HG03135 (cell line): ENCODE measurements at regions not wholly inside any gene's neighbourhood (a gene's known extent, or its start where the extent isn't known, plus 50 kb on each side); places are given as distances from the start of the nearest gene placed in this dataset.
"Not testable (repeated sequence)": the region's sequence is repeated elsewhere in the genome, so short reads cannot be mapped to it uniquely, and the experiment has no call there.

Experiments used
- ATAC-seq: cut with Tn5 transposase; IDR thresholded peaks from one replicate; pipeline ENCODE4 v1.9.1; 2021; ENCODE audit warnings: mild to moderate bottlenecking, moderate library complexity; ENCODE audit not compliant: unreplicated experiment

- ATAC-seq = no peak
These were observed 302.4 kb upstream of the TMPRSS15 start for GRCh38 chr21:18705971-18706370.

DNA sequence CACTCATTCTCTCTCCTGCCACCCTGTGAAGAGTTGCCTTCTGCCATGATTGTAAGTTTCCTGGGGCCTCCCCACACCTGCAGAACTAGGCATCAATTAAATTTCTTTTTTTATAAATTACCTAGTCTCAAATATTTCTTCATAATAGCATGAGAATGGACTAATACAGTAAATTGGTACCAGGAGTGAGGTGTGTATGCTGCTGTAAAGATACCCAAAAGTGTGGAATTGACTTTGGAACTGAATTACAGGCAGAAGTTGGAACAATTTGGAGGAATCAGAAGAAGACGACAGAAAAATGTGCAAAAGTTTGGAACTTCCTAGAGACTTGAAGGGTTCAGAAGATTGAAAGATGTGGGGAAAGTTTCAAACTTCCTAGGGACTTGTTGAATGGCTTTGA, 308.1 kb upstream of the TMPRSS15 start:
- ATAC-seq = no peak

- ATAC-seq = no peak
These were observed 312.0 kb upstream of the TMPRSS15 start for GRCh38 chr21:18715606-18716005.

DNA sequence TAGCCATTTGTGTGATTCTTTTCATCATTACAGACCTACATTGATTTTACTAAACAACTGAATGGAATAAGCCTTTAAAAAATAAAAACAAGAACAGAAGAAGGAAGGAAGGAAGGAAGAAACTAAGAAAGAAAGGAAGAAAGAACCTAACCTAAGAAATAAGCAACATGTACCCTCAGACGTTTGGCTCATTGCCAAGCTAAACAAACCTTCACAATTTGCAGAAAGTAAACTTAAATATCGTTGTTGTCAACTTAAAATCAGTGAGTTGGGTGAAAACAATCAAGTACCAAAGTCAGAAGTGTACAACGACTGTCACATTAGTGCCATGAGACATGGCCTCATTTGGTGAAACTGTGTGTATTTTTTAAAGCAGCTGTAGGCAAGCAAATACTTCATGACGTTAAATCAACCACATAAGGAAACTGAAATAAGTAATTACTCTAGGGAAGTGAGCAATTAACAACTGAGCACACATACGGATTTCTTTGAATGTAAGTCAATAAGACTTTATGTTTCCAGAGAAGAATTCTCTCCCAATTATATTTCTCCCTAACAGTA, 313.1 kb upstream of the TMPRSS15 start:
- no peak for ATAC-seq

- no peak for ATAC-seq
These were observed 318.6 kb upstream of the TMPRSS15 start for GRCh38 chr21:18722193-18722592.

DNA sequence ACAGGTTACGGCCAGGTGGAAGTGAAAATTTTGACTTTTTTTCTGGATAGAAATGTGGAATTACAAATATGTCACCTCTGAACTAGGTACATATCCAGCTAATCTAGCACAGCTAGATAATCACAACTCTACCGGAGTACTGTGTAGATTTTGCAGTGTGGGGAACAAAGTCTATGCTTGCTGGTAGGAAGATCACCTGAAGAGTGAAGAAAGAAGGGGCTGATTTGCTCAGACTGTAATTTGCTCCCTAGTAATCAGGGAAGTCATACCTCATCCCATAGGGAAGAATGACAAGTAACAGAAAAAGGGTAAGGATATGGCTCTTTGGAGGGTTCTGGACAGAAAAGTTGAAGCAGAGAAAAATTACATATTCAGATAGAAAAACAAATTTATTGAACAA, 319.6 kb upstream of the TMPRSS15 start:
- ATAC-seq = no peak

- no peak for ATAC-seq
These were observed 322.1 kb upstream of the TMPRSS15 start for GRCh38 chr21:18725653-18726052.

- no peak for ATAC-seq
These were observed 338.4 kb upstream of the TMPRSS15 start for GRCh38 chr21:18741954-18742353.

DNA sequence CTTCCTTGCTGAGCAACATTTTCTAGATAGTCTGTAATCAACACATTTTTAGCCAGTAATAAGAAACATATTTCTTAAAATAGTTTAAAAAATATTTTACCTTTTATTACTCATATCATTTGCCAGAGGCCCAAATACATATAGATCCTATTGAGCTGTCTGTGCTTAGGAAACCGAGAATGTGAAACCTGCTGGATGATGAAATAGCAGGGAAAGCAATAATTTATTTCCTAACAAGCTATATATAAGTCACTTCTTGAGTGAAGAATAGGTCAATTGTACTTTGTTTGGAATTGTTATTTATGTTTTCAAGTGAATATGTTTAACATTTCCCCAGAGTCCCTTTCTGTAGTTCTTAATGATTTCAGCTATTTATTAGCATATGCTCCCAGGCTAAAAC, 339.9 kb upstream of the TMPRSS15 start:
- no peak for ATAC-seq

GRCh38 chr21:18744840-18745239, 341.3 kb upstream of the TMPRSS15 start:
- ATAC-seq = no peak

DNA sequence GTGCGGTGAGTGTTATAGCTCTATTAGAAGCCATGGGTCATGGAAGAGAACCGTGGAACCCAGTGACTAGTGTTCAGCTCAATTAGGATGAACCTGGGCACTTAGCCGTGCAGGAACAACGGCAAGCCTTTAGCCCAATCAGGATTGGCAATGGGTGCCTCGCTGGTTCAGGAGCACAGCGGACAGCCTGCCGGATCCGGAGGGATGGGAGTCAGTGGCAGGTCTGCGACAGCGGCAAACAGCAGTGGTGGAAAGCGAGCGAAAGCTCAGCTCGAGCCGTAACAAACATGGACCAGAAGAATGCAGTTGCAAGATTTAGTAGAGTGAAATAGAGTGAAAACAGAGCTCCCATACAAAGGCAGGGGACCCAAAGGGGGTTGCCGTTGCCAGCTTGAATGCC, 349.3 kb upstream of the TMPRSS15 start:
- not testable (repeated sequence) for ATAC-seq

DNA sequence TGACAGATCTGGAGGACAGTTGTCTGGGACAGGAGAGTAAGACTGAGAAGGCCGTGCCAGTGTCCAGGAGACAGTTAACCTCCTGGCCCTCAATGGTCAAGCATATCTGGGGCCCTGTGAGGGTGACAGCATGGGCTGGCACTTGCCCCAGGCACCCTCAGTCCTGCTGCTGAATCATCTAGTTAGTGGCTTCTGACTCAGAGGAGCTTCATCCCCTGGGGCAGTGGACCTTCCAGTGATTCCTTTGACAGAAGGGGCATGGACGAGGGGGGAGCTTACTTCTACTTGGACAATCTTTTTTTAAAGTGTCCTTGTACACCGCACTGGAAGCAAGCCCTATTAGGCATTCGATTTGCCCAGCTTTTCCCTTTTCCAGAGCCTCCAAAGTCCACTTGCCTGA, 352.7 kb upstream of the TMPRSS15 start:
- not testable (repeated sequence) for ATAC-seq

DNA sequence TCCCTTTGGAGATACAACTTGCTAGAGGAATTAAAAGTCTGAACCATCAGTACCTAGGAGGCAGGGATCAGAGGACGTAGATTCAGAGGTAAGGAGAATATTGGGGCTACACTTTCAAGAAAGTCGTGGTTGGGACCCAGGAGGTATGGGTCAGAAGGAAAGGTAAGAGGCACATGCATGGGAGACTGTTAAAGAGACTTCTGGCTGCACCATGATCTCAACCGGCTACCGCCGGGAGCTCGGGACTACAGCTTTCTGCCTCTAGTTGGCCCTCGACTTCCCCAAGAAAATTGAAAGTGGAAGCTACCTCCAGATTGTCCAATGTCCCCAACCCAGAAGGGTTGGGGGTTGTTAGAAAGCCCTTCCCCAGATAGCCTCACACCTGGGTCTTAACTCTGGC, 355.7 kb upstream of the TMPRSS15 start:
- ATAC-seq = no peak

DNA sequence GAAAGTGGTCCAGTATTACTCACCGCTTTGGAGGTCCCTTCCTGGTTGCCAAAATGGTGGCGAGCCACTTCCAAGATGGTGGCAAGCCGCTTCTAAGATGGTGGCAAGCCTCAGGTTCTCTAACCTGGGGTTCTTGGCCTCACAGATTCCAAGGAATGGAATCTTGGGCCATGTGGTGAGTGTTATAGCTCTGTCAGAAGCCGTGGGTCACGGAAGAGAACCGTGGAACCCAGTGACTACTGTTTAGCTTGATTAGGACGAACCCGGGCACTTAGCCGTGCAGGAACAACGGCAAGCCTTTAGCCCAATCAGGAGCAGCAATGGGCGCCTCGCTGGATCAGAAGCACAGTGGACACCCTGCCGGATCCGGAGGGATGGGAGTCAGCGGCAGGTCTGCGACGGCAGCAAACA, 356.2 kb upstream of the TMPRSS15 start:
- ATAC-seq = no peak

GRCh38 chr21:18760247-18760646, 356.7 kb upstream of the TMPRSS15 start:
- ATAC-seq = no peak

GRCh38 chr21:18764720-18765119, 361.1 kb upstream of the TMPRSS15 start:
- no peak for ATAC-seq

GRCh38 chr21:18769599-18769998, 366.0 kb upstream of the TMPRSS15 start:
- no peak for ATAC-seq

GRCh38 chr21:18771845-18772380, 368.3 kb upstream of the TMPRSS15 start:
- ATAC-seq = no peak

DNA sequence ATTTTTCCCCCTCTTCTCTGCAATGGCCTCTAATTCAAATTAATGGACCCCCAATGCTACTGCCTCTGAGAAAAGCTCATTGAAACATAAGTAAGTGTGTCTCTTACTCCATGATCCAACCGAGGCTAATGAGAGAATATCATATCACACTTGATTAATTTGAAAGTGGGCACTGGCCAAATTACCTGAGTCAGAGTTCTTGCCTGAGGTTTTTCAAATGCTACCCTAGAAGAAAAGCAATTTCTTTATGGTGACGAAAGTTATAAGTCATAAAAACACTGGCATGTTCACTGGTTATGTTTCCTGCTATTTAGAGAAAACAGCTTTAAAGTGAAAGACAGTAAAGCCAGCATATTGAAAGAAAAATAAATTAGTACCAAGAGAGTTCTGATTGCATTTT, 368.8 kb upstream of the TMPRSS15 start:
- ATAC-seq = no peak

DNA sequence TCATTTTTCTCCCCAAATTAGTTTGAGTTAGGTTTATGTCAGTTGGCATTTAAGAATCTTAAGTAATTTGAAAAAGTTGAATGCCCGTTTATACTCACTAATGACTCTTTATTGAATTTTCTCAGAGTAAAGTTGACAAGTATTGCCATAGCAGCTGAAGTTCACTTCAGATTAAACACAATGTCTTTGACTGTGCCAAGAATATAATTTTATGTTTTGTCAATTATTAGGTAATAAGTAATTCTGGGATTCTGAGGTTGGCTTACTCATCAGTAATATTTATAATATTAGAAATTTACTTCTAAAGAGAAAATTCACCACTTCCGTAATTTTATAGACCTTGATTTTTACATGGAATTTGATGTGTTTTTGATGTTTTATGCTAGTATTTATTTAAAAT, 369.3 kb upstream of the TMPRSS15 start:
- ATAC-seq = no peak

- no peak for ATAC-seq
These were observed 373.4 kb upstream of the TMPRSS15 start for GRCh38 chr21:18776936-18777335.

GRCh38 chr21:18782721-18783120, 379.1 kb upstream of the TMPRSS15 start:
- ATAC-seq = no peak

DNA sequence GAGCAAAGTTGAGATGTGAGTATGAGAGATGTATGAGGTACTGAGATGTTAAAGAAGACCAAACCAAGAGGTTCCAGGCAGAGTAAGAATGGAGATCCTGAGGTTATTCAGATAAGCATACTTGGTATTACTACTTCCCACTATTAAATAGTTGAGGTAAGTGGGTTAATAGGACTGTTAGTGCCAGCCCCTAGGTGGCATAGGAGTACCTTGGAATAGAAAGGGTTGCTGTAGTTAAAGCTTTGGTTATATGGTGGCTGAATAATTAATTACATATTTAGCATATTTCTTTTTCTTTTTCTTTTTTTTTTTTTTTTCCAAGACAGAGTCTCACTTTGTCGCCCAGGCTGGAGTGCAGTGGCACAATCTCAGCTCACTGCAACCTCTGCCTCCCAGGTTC, 397.9 kb upstream of the TMPRSS15 start:
- no peak for ATAC-seq
